Kidney (tissue), 13 donors: ENCODE measurements at regions not wholly inside any gene's neighbourhood (a gene's known extent, or its start where the extent isn't known, plus 50 kb on each side); places are given as distances from the start of the nearest gene placed in this dataset.
A peak's percentile ranks its signal among the peaks of the same experiment; 100 is the strongest.

Experiments
- DNase-seq, 5 donors: peaks; one replicate each; pipeline ENCODE4 v3.0.0-alpha.2; 2013 to 2020
- FAIRE-seq: peaks from 2 replicates; lab custom pipeline; 2012; peaks lifted over from hg19 to GRCh38; lab: Jason Lieb, UNC
- H3K27ac ChIP-seq, 2 donors: one replicate each; pipeline ENCODE4 v1.7.0; 2013; ENCODE audit warnings: low read depth in 2 of 2, low read length in 2 of 2, inconsistent platforms in 1 of 2
- H3K27me3 ChIP-seq: one replicate; pipeline ENCODE4 v1.7.1; 2013; ENCODE audit warnings: low read length, inconsistent platforms; ENCODE audit not compliant: control insufficient read depth, insufficient read depth
- H3K36me3 ChIP-seq, 3 donors: one replicate each; pipeline versions ENCODE4 v1.7.0 to v1.7.1; 2013; ENCODE audit warnings: low read length in 3 of 3, control low read depth in 1 of 3, inconsistent platforms in 1 of 3; ENCODE audit not compliant: insufficient read depth in 3 of 3, control insufficient read depth in 2 of 3
- H3K4me1 ChIP-seq, 3 donors: one replicate each; pipeline versions ENCODE4 v1.7.0 to v1.7.1; 2013; ENCODE audit warnings: low read length in 3 of 3, inconsistent platforms in 1 of 3, low read depth in 1 of 3; ENCODE audit not compliant: control insufficient read depth in 2 of 3, insufficient read depth in 2 of 3
- H3K4me3 ChIP-seq, 3 donors: one replicate each; pipeline versions ENCODE4 v1.7.0 to v1.8.1; 2013; ENCODE audit warnings: low read length in 3 of 3, control low read depth in 1 of 3, inconsistent platforms in 1 of 3
- H3K9ac ChIP-seq, 3 donors: one replicate each; pipeline versions ENCODE4 v1.7.0 to v1.7.1; 2013; ENCODE audit warnings: low read length in 3 of 3, control low read depth in 1 of 3, inconsistent platforms in 1 of 3
- H3K9me3 ChIP-seq, 3 donors: one replicate each; pipeline versions ENCODE4 v1.7.0 to v1.7.1; 2013; ENCODE audit warnings: low read length in 3 of 3, control low read depth in 1 of 3, inconsistent platforms in 1 of 3; ENCODE audit not compliant: control insufficient read depth in 2 of 3, insufficient read depth in 1 of 3
- intact Hi-C: fragments of 100-400 bp; cut with DNase I; formaldehyde crosslinking; loops from one replicate; pipeline ENCODE4 v1.11.1; 2022
- TF ChIP-seq, protein P1 (sequence below): IDR thresholded peaks from 3 replicates; pipeline ENCODE4 v1.5.1; 2012; ENCODE audit warnings: mild to moderate bottlenecking, moderate library complexity, borderline replicate concordance; ENCODE audit not compliant: insufficient read depth; ENCODE audit errors: extremely low read depth
- donor health status: control.
- donor health status: control.
- donor health status: control.
- donor health status: control.
- donor health status: control.
- donor health status: DM: yes; HTN: yes; CAD: no.
- donor health status: Normal renal cell carcinoma (clear cell type).

DNA sequence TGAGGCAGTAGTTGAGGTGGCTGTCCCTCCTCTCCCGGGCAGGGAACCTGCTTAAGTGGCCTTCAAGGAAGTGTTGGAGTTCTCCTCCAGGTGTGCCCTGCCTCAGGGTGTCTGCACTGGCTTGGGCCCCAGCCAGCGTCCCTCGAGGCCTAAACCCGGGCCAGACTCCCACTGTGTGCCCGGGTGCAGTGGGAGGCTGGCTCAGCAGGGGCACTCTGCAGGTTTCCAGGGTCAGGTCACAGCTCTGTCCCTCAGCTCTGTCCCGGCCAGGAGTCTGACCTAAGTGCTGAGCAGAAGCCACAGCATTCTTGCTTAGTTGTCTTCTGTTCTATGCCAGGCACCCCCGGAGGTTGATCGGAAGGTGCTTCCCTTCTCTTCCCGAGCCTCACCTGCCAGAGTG, 69.0 kb upstream of the OTOS start:
- DNase-seq (peak in 1 of 5 donors; percentile 27), FAIRE-seq (no peak)
- intact Hi-C loops = no loop called here
- H3K27ac ChIP-seq = no peak overlapping the region
- no peaks in the 10 kb centered on the region for H3K9me3 ChIP-seq
- TF ChIP-seq, protein P1, sequence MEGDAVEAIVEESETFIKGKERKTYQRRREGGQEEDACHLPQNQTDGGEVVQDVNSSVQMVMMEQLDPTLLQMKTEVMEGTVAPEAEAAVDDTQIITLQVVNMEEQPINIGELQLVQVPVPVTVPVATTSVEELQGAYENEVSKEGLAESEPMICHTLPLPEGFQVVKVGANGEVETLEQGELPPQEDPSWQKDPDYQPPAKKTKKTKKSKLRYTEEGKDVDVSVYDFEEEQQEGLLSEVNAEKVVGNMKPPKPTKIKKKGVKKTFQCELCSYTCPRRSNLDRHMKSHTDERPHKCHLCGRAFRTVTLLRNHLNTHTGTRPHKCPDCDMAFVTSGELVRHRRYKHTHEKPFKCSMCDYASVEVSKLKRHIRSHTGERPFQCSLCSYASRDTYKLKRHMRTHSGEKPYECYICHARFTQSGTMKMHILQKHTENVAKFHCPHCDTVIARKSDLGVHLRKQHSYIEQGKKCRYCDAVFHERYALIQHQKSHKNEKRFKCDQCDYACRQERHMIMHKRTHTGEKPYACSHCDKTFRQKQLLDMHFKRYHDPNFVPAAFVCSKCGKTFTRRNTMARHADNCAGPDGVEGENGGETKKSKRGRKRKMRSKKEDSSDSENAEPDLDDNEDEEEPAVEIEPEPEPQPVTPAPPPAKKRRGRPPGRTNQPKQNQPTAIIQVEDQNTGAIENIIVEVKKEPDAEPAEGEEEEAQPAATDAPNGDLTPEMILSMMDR = no peak
- no peaks in the 10 kb centered on the region for H3K27me3 ChIP-seq
- no peaks in the 10 kb centered on the region for H3K36me3 ChIP-seq
- H3K9ac ChIP-seq = no peak overlapping the region
- H3K4me3 ChIP-seq = no peak overlapping the region
- no peaks in the 10 kb centered on the region for H3K4me1 ChIP-seq

DNA sequence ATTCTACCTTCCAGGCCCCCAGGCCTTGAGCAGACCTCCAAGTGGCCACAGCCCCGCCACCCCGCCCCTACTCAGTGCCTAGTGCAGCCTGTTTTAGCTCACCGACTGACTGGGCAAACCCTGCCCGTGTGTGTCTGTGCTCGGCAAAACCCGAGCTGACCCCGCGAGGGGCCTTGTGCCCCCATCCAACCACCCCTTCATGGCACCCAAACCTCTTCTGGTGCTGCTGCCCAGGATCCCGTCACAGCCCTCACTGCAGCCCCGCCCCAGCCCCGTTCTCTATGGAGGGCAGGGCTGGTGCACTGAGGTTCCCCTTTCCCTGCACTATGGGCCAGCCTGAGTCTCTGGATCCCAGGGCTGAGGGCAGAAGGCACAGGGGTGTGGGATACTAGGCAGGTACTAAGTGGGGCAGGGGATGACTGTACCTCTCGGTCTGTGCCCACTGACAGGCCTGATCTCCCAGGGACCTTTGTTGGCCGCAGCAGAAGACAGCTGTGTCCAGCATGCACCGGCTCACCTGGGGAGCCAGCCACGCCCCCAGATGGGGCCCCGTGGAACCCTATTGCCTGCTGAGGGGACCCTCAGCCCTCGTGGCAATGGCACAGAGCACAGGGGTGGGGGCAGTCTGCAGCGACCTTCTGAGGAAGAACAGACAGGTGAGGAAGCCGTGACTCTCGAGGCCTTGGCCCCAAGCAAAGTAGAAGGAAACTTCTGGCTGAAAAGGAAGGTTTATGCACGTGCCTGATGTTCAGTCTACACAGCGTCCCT, 69.9 kb upstream of the OTOS start:
- H3K27ac ChIP-seq = no peak overlapping the region
- TF ChIP-seq, protein P1 = no peak
- FAIRE-seq (no peak), DNase-seq (peak in 1 of 5 donors; percentile 34)
- H3K36me3 ChIP-seq = no peaks in the 10 kb centered on the region
- H3K4me1 ChIP-seq = no peaks in the 10 kb centered on the region
- H3K27me3 ChIP-seq = no peaks in the 10 kb centered on the region
- H3K9ac ChIP-seq = no peak overlapping the region
- H3K9me3 ChIP-seq = no peaks in the 10 kb centered on the region
- intact Hi-C loops = no loop called here
- H3K4me3 ChIP-seq = no peak overlapping the region

DNA sequence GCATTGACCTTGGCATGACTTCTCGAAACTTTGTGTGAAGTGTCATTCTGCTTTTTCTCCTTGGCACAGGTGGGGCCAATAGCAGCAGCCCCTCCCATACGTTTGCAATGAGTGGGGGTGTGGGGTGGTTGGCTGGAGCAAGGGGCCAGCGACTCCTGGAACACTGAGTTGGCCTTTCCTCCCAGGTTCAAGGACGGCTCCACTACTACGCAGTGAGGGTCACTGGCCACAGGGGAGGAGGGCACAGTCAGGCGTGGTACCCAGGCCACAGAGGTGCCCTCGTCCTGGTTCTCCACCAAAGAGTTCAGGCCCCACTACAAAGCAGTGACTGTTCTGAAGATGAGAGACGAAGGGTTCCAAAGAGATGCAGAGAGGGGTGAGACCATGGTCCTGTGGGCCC, 70.6 kb upstream of the OTOS start:
- no peaks in the 10 kb centered on the region for H3K36me3 ChIP-seq

More for the DNA sequence above, 70.6 kb upstream of the OTOS start:
- Histone ChIP-seq H3K4me1 (no peaks in the 10 kb centered on the region), H3K4me3 (no peak overlapping the region), H3K9ac (no peak overlapping the region), H3K9me3 (no peaks in the 10 kb centered on the region), H3K27ac (no peak overlapping the region), H3K27me3 (no peaks in the 10 kb centered on the region)
- peak in 1 of 5 donors; percentile 34 for DNase-seq
- TF ChIP-seq, protein P1 = no peak
- intact Hi-C loops = no loop called here
- FAIRE-seq = no peak
